IPS-NIHi7 (cell line): ENCODE measurements at regions not wholly inside any gene's neighbourhood (a gene's known extent, or its start where the extent isn't known, plus 50 kb on each side); places are given as distances from the start of the nearest gene placed in this dataset.

Experiments
- DNase-seq: peaks from one replicate; pipeline ENCODE4 v3.0.0; 2012; ENCODE audit warnings: mixed read lengths; ENCODE audit errors: extremely low spot score

GRCh38 chr7:17689361-17689902, 250.9 kb downstream of the SNX13 start:
- no peak for DNase-seq

- no peak for DNase-seq
Measured at GRCh38 chr7:17690030-17690429, 250.3 kb downstream of the SNX13 start.

GRCh38 chr7:17696422-17696821, 243.9 kb downstream of the SNX13 start:
- DNase-seq, result no peak

GRCh38 chr7:17697128-17697881, 243.0 kb downstream of the SNX13 start:
- DNase-seq, result no peak

- DNase-seq, result no peak
Measured at GRCh38 chr7:17699696-17700095, 240.6 kb downstream of the SNX13 start.

GRCh38 chr7:17700138-17700537, 240.2 kb downstream of the SNX13 start:
- DNase-seq, result no peak

GRCh38 chr7:17706275-17706674, 234.0 kb downstream of the SNX13 start:
- DNase-seq, result no peak

GRCh38 chr7:17706734-17707133, 233.6 kb downstream of the SNX13 start:
- DNase-seq, result peak; percentile 74

GRCh38 chr7:17709127-17709526, 231.2 kb downstream of the SNX13 start:
- DNase-seq, result no peak

- DNase-seq, result no peak
Measured at GRCh38 chr7:17709599-17709998, 230.7 kb downstream of the SNX13 start.

GRCh38 chr7:17710312-17710711, 230.0 kb downstream of the SNX13 start:
- DNase-seq, result no peak

- DNase-seq, result no peak
Measured at GRCh38 chr7:17713584-17713983, 226.7 kb downstream of the SNX13 start.

- no peak for DNase-seq
Measured at GRCh38 chr7:17716816-17717215, 223.5 kb downstream of the SNX13 start.

GRCh38 chr7:17719998-17720397, 220.3 kb downstream of the SNX13 start:
- DNase-seq, result no peak

GRCh38 chr7:17721736-17722285, 218.5 kb downstream of the SNX13 start:
- no peak for DNase-seq

- DNase-seq, result no peak
Measured at GRCh38 chr7:17722798-17723197, 217.5 kb downstream of the SNX13 start.

GRCh38 chr7:17725821-17726220, 214.5 kb downstream of the SNX13 start:
- no peak for DNase-seq

GRCh38 chr7:17732083-17732482, 208.2 kb downstream of the SNX13 start:
- DNase-seq, result no peak
